ENCODE measurements at regions not wholly inside any gene's neighbourhood (a gene's known extent, or its start where the extent isn't known, plus 50 kb on each side); places are given as distances from the start of the nearest gene placed in this dataset.
"Not testable (repeated sequence)": the region's sequence is repeated elsewhere in the genome, so short reads cannot be mapped to it uniquely, and the experiment has no call there.

GRCh38 chr2:167785606-167786216 lies 461.7 kb downstream of the STK39 start:
- TF ChIP-seq CTCF (conservative IDR thresholded peaks at IDR 0.05), result no peak
- no peaks in the 10 kb centered on the region for H3K27me3 Mint-ChIP-seq
- DNase-seq (ENCODE audit: extremely low spot score, unreplicated experiment), result no peak
- peaks cover 29% of the 10 kb centered on the region for H3K4me1 Mint-ChIP-seq (ENCODE audit: unreplicated experiment)
- no peaks in the 10 kb centered on the region for H3K9me3 Mint-ChIP-seq
- no peak overlapping the region for H3K4me3 Mint-ChIP-seq
- no peak overlapping the region for H3K27ac Mint-ChIP-seq
- peaks cover 5% of the 10 kb centered on the region for H3K36me3 Mint-ChIP-seq

GRCh38 chr2:167784084-167784425 lies 463.3 kb downstream of the STK39 start:
- Mint-ChIP-seq H3K36me3 (peaks cover 5% of the 10 kb centered on the region), H3K4me3 (peak overlapping the region; percentile 3), H3K27me3 (no peaks in the 10 kb centered on the region), H3K27ac (peak overlapping the region; percentile 54), H3K4me1 (ENCODE audit: unreplicated experiment) (peaks cover 29% of the 10 kb centered on the region), H3K9me3 (no peaks in the 10 kb centered on the region)
- TF ChIP-seq CTCF (conservative IDR thresholded peaks at IDR 0.05), result no peak
- no peak for DNase-seq (ENCODE audit: extremely low spot score, unreplicated experiment)

GRCh38 chr2:167783261-167784083 lies 463.9 kb downstream of the STK39 start:
- Mint-ChIP-seq H3K9me3 (no peaks in the 10 kb centered on the region), H3K27me3 (no peaks in the 10 kb centered on the region), H3K36me3 (peaks cover 5% of the 10 kb centered on the region), H3K4me3 (peak overlapping the region; percentile 3), H3K4me1 (ENCODE audit: unreplicated experiment) (peaks cover 29% of the 10 kb centered on the region), H3K27ac (peak overlapping the region; percentile 54)
- TF ChIP-seq CTCF (conservative IDR thresholded peaks at IDR 0.05), result no peak
- no peak for DNase-seq (ENCODE audit: extremely low spot score, unreplicated experiment)

GRCh38 chr2:167781629-167782028 lies 465.8 kb downstream of the STK39 start:
- not testable (repeated sequence) for H3K36me3 Mint-ChIP-seq; DNase-seq (ENCODE audit: extremely low spot score, unreplicated experiment); H3K9me3 Mint-ChIP-seq; H3K4me3 Mint-ChIP-seq; H3K27me3 Mint-ChIP-seq; H3K27ac Mint-ChIP-seq
- H3K4me1 Mint-ChIP-seq (ENCODE audit: unreplicated experiment), result peaks cover 29% of the 10 kb centered on the region

- Mint-ChIP-seq H3K27me3 (no peaks in the 10 kb centered on the region), H3K4me3 (no peak overlapping the region), H3K9me3 (no peaks in the 10 kb centered on the region), H3K36me3 (no peaks in the 10 kb centered on the region), H3K4me1 (ENCODE audit: unreplicated experiment) (no peaks in the 10 kb centered on the region), H3K27ac (no peak overlapping the region)
- no peak for DNase-seq (ENCODE audit: extremely low spot score, unreplicated experiment)
- TF ChIP-seq CTCF (conservative IDR thresholded peaks at IDR 0.05), result no peak
Measured at GRCh38 chr2:167776359-167776758, 471.0 kb downstream of the STK39 start.

- Mint-ChIP-seq H3K36me3 (no peaks in the 10 kb centered on the region), H3K27ac (no peak overlapping the region), H3K4me1 (ENCODE audit: unreplicated experiment) (no peaks in the 10 kb centered on the region), H3K4me3 (no peak overlapping the region), H3K9me3 (no peaks in the 10 kb centered on the region), H3K27me3 (no peaks in the 10 kb centered on the region)
- DNase-seq (ENCODE audit: extremely low spot score, unreplicated experiment), result no peak
- TF ChIP-seq CTCF (conservative IDR thresholded peaks at IDR 0.05), result no peak
Measured at GRCh38 chr2:167771628-167772027, 475.8 kb downstream of the STK39 start.
